ENCODE measurements at regions not wholly inside any gene's neighbourhood (a gene's known extent, or its start where the extent isn't known, plus 50 kb on each side); places are given as distances from the start of the nearest gene placed in this dataset.

- no peak overlapping the region for H2AK5ac ChIP-seq (ENCODE audit: insufficient read length, low read length)
- H4K20me1 ChIP-seq (ENCODE audit: control insufficient read depth, insufficient read depth, insufficient read length) = no peaks in the 10 kb centered on the region
- H3K18ac ChIP-seq (ENCODE audit: insufficient read length, low read depth, low read length) = no peak overlapping the region
- no peak for TF ChIP-seq CTCF (conservative IDR thresholded peaks at IDR 0.05)
- no peak overlapping the region for H4K91ac ChIP-seq (ENCODE audit: insufficient read length, low read depth, low read length)
- DNase-seq = no peak
- no peak overlapping the region for H3T11ph ChIP-seq (ENCODE audit: low read length)
- no peak overlapping the region for H2BK12ac ChIP-seq (ENCODE audit: insufficient read length, low read depth, low read length)
- H3K56ac ChIP-seq (ENCODE audit: insufficient read length, low read depth, low read length) = no peak overlapping the region
- no peaks in the 10 kb centered on the region for H3K4me1 ChIP-seq (ENCODE audit: insufficient read depth, low read length)
- Mint-ChIP-seq H3K27me3 (ENCODE audit: low read depth) (peaks cover 28% of the 10 kb centered on the region), H3K4me3 (no peak overlapping the region), H3K27ac (peak overlapping the region in 2 of 3 experiments; percentile 14 to 40; a peak in 2 of 7 replicates), H3K9me3 (peaks cover 19 to 31% of the 10 kb centered on the region in 2 experiments), H3K4me1 (peaks cover 10 to 18% of the 10 kb centered on the region in 2 experiments), H3K36me3 (ENCODE audit: insufficient read depth in 1 of 3, low read depth in 3 of 3) (peaks cover 4 to 23% (median 22%) of the 10 kb centered on the region in 3 experiments; a peak in 5 of 7 replicates)
- H3K14ac ChIP-seq (ENCODE audit: insufficient read depth, low read length) = no peak overlapping the region
- no peak overlapping the region for H2BK15ac ChIP-seq (ENCODE audit: low read depth, low read length)
- no peak overlapping the region for H2BK20ac ChIP-seq (ENCODE audit: low read depth, low read length, poor library complexity, severe bottlenecking)
- no CpG with 5 or more reads among the region's 6 CpGs for WGBS (ENCODE audit: extremely low coverage, insufficient read length, low lambda C conversion rate)
- H3K23ac ChIP-seq (ENCODE audit: insufficient read length, low read depth, low read length) = no peak overlapping the region
- H4K5ac ChIP-seq (ENCODE audit: insufficient read length, low read depth, low read length) = no peak overlapping the region
- H3K4ac ChIP-seq (ENCODE audit: low read depth, low read length) = no peak overlapping the region
- no peak overlapping the region for H3K9ac ChIP-seq (ENCODE audit: extremely low read depth, insufficient read length, low read length)
- no peak overlapping the region for H2AFZ ChIP-seq (ENCODE audit: low read length)
- H3K9me3 ChIP-seq (ENCODE audit: control insufficient read depth, low read depth, low read length) = peaks cover 7% of the 10 kb centered on the region
- H3K27me3 ChIP-seq (ENCODE audit: insufficient read depth, low read length) = no peaks in the 10 kb centered on the region
- H3K4me2 ChIP-seq (ENCODE audit: insufficient read depth, insufficient read length, low read length) = no peak overlapping the region
- no peak overlapping the region for H2BK5ac ChIP-seq (ENCODE audit: insufficient read length, low read length)
- H2BK120ac ChIP-seq (ENCODE audit: low read depth, low read length, poor library complexity, severe bottlenecking) = no peak overlapping the region
- no peak overlapping the region for H3K27ac ChIP-seq (ENCODE audit: insufficient read length, low read depth, low read length)
- H4K8ac ChIP-seq (replicated peaks; ENCODE audit: insufficient read length, low read depth, low read length) = no peak overlapping the region
- no peaks in the 10 kb centered on the region for H3K79me2 ChIP-seq (ENCODE audit: insufficient read depth, low read length)
- H3K79me1 ChIP-seq (ENCODE audit: insufficient read depth, low read depth, low read length, poor library complexity, severe bottlenecking) = no peaks in the 10 kb centered on the region
- H3K23me2 ChIP-seq (ENCODE audit: insufficient read length, low read depth, low read length, poor library complexity, severe bottlenecking) = no peaks in the 10 kb centered on the region
Measured at GRCh38 chr3:195011231-195011834, 259.6 kb downstream of the XXYLT1 start.
